Epithelial cell of proximal tubule (primary cell): ENCODE measurements at regions not wholly inside any gene's neighbourhood (a gene's known extent, or its start where the extent isn't known, plus 50 kb on each side); places are given as distances from the start of the nearest gene placed in this dataset.

Source experiments
- DNase-seq: peaks from one replicate; pipeline ENCODE4 v3.0.0-alpha.2; 2011; ENCODE audit warnings: low read depth
- H3K4me3 ChIP-seq: 2 replicates; pipeline ENCODE4 v1.5.1; 2011; ENCODE audit warnings: low read depth, mild to moderate bottlenecking, low read length
- TF ChIP-seq, protein P1 (sequence below): conservative IDR thresholded peaks from 2 replicates; pipeline ENCODE4 v1.5.1; 2012; ENCODE audit warnings: low read depth, mild to moderate bottlenecking, low read length

- TF ChIP-seq, protein P1, sequence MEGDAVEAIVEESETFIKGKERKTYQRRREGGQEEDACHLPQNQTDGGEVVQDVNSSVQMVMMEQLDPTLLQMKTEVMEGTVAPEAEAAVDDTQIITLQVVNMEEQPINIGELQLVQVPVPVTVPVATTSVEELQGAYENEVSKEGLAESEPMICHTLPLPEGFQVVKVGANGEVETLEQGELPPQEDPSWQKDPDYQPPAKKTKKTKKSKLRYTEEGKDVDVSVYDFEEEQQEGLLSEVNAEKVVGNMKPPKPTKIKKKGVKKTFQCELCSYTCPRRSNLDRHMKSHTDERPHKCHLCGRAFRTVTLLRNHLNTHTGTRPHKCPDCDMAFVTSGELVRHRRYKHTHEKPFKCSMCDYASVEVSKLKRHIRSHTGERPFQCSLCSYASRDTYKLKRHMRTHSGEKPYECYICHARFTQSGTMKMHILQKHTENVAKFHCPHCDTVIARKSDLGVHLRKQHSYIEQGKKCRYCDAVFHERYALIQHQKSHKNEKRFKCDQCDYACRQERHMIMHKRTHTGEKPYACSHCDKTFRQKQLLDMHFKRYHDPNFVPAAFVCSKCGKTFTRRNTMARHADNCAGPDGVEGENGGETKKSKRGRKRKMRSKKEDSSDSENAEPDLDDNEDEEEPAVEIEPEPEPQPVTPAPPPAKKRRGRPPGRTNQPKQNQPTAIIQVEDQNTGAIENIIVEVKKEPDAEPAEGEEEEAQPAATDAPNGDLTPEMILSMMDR, result no peak
- no peak overlapping the region for H3K4me3 ChIP-seq
- DNase-seq, result no peak
Observed at GRCh38 chr1:64358692-64359091, 111.2 kb upstream of the CACHD1 start.

GRCh38 chr1:64361974-64362373 lies 108.0 kb upstream of the CACHD1 start:
- TF ChIP-seq, protein P1, result no peak
- no peak for DNase-seq
- H3K4me3 ChIP-seq, result no peak overlapping the region

DNA sequence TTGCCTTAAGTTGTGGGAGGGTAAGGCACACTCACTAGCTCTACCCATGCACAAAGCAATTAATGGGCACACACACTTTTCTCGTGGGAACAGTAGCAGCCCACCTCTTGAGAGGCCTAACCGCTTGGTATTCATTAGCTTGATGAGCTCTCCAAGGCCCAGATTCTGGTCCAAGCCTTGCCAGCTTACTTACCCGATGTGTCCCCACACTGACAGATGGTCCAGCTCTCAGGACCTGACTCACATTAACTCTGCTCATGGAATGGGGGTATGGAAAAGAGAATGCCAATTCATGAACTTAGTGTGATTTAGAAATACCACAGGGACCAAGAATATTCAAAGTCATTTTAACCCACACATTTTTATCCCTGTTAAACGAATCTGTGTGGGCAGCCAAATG lies 106.8 kb upstream of the CACHD1 start:
- TF ChIP-seq, protein P1, result no peak
- DNase-seq, result no peak
- no peak overlapping the region for H3K4me3 ChIP-seq

DNA sequence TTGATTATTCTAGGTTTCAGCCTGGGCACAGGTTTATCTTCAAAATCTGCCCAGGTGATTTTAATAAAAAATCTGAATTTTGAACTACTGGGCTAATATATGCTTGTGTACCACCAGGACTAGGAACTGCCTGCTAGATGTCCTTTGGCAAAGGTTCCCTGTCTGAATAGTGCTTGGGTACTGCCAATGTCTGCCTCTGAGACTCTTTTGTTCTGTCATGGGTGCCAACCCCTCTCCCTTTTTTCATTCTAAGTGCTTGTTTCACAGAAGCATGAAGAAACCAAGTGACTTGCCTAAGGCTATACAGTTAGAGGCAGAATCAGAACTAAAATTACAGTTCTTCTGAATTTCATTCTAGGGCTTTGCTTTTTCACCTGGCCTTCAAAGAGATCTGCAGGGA lies 106.3 kb upstream of the CACHD1 start:
- TF ChIP-seq, protein P1, result no peak
- no peak overlapping the region for H3K4me3 ChIP-seq
- DNase-seq, result no peak

- DNase-seq, result no peak
- no peak overlapping the region for H3K4me3 ChIP-seq
- TF ChIP-seq, protein P1, result no peak
Observed at GRCh38 chr1:64366821-64367220, 103.1 kb upstream of the CACHD1 start.

GRCh38 chr1:64368344-64368743 lies 101.6 kb upstream of the CACHD1 start:
- TF ChIP-seq, protein P1, result no peak
- no peak for DNase-seq
- H3K4me3 ChIP-seq, result no peak overlapping the region

DNA sequence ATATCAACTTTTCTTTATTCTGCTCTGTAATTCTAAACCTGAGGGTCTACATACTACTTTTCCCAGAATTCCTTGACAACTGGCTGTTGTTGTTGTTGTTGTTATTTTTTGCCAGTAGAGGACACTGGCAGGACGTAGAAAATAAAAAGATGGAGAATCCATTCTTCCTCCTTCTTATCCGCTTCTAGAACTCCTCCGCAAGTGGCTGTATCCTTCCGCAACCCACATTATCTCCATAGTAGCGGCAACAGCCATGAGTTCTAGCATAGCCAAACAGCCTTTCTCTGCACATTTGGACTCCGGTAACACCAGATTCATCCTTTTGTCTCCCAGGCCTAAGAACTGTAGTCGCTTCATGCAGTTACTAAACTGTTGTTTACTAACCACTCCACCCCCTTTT lies 91.1 kb upstream of the CACHD1 start:
- no peak overlapping the region for H3K4me3 ChIP-seq
- TF ChIP-seq, protein P1, result peak; percentile 42
- DNase-seq, result no peak
